ENCODE measurements at regions not wholly inside any gene's neighbourhood (a gene's known extent, or its start where the extent isn't known, plus 50 kb on each side); places are given as distances from the start of the nearest gene placed in this dataset.

GRCh38 chr4:186404562-186405134 is 138.7 kb downstream of the F11 start:
- Histone ChIP-seq H4K20me1 (replicated peaks; ENCODE audit: insufficient read depth) (no peaks in the 10 kb centered on the region), H3K4me3 (no peak overlapping the region), H2AFZ (peak overlapping the region; percentile 43; the same call in 1 of the 2 replicates), H3K9me2 (ENCODE audit: insufficient read depth) (peaks cover 9% of the 10 kb centered on the region; the same call in 1 of the 2 replicates), H3K4me2 (no peak overlapping the region), H3K79me2 (replicated peaks; ENCODE audit: insufficient read depth) (no peaks in the 10 kb centered on the region), H3K27ac (ENCODE audit: low read depth) (no peak overlapping the region), H3F3A (replicated peaks; ENCODE audit: low read depth) (no peaks in the 10 kb centered on the region), H3K4me1 (ENCODE audit: insufficient read depth) (no peaks in the 10 kb centered on the region), H3K36me3 (ENCODE audit: insufficient read depth) (no peaks in the 10 kb centered on the region), H3K27me3 (ENCODE audit: insufficient read depth) (no peaks in the 10 kb centered on the region)
- no peak overlapping the region for H3K27ac Mint-ChIP-seq
- DNase-seq (ENCODE audit: low spot score): no peak
- no peak overlapping the region for H3K4me3 Mint-ChIP-seq
- H3K9me3 Mint-ChIP-seq: peaks cover 8% of the 10 kb centered on the region
- peaks cover 8% of the 10 kb centered on the region; the same call in 2 of the 3 replicates for H3K36me3 Mint-ChIP-seq (ENCODE audit: low read depth)
- TF ChIP-seq EZH2phosphoT487 (IDR thresholded peaks at IDR 0.05; ENCODE audit: unreplicated experiment) (no peak), EZH2 (IDR thresholded peaks at IDR 0.05; ENCODE audit: low read depth, unreplicated experiment) (no peak), CREB1 (CRISPR knock-in tag; IDR thresholded peaks at IDR 0.05; ENCODE audit: low read depth) (no peak), POLR2AphosphoS5 (IDR thresholded peaks at IDR 0.05; ENCODE audit: low read depth) (no peak), ZNF114 (CRISPR knock-in tag; IDR thresholded peaks at IDR 0.05) (no peak), JUNB (IDR thresholded peaks at IDR 0.05; ENCODE audit: unreplicated experiment) (no peak)
- TF ChIP-seq, protein P1, sequence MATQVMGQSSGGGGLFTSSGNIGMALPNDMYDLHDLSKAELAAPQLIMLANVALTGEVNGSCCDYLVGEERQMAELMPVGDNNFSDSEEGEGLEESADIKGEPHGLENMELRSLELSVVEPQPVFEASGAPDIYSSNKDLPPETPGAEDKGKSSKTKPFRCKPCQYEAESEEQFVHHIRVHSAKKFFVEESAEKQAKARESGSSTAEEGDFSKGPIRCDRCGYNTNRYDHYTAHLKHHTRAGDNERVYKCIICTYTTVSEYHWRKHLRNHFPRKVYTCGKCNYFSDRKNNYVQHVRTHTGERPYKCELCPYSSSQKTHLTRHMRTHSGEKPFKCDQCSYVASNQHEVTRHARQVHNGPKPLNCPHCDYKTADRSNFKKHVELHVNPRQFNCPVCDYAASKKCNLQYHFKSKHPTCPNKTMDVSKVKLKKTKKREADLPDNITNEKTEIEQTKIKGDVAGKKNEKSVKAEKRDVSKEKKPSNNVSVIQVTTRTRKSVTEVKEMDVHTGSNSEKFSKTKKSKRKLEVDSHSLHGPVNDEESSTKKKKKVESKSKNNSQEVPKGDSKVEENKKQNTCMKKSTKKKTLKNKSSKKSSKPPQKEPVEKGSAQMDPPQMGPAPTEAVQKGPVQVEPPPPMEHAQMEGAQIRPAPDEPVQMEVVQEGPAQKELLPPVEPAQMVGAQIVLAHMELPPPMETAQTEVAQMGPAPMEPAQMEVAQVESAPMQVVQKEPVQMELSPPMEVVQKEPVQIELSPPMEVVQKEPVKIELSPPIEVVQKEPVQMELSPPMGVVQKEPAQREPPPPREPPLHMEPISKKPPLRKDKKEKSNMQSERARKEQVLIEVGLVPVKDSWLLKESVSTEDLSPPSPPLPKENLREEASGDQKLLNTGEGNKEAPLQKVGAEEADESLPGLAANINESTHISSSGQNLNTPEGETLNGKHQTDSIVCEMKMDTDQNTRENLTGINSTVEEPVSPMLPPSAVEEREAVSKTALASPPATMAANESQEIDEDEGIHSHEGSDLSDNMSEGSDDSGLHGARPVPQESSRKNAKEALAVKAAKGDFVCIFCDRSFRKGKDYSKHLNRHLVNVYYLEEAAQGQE (IDR thresholded peaks at IDR 0.05; ENCODE audit: unreplicated experiment): no peak
- TF ChIP-seq, protein P2, sequence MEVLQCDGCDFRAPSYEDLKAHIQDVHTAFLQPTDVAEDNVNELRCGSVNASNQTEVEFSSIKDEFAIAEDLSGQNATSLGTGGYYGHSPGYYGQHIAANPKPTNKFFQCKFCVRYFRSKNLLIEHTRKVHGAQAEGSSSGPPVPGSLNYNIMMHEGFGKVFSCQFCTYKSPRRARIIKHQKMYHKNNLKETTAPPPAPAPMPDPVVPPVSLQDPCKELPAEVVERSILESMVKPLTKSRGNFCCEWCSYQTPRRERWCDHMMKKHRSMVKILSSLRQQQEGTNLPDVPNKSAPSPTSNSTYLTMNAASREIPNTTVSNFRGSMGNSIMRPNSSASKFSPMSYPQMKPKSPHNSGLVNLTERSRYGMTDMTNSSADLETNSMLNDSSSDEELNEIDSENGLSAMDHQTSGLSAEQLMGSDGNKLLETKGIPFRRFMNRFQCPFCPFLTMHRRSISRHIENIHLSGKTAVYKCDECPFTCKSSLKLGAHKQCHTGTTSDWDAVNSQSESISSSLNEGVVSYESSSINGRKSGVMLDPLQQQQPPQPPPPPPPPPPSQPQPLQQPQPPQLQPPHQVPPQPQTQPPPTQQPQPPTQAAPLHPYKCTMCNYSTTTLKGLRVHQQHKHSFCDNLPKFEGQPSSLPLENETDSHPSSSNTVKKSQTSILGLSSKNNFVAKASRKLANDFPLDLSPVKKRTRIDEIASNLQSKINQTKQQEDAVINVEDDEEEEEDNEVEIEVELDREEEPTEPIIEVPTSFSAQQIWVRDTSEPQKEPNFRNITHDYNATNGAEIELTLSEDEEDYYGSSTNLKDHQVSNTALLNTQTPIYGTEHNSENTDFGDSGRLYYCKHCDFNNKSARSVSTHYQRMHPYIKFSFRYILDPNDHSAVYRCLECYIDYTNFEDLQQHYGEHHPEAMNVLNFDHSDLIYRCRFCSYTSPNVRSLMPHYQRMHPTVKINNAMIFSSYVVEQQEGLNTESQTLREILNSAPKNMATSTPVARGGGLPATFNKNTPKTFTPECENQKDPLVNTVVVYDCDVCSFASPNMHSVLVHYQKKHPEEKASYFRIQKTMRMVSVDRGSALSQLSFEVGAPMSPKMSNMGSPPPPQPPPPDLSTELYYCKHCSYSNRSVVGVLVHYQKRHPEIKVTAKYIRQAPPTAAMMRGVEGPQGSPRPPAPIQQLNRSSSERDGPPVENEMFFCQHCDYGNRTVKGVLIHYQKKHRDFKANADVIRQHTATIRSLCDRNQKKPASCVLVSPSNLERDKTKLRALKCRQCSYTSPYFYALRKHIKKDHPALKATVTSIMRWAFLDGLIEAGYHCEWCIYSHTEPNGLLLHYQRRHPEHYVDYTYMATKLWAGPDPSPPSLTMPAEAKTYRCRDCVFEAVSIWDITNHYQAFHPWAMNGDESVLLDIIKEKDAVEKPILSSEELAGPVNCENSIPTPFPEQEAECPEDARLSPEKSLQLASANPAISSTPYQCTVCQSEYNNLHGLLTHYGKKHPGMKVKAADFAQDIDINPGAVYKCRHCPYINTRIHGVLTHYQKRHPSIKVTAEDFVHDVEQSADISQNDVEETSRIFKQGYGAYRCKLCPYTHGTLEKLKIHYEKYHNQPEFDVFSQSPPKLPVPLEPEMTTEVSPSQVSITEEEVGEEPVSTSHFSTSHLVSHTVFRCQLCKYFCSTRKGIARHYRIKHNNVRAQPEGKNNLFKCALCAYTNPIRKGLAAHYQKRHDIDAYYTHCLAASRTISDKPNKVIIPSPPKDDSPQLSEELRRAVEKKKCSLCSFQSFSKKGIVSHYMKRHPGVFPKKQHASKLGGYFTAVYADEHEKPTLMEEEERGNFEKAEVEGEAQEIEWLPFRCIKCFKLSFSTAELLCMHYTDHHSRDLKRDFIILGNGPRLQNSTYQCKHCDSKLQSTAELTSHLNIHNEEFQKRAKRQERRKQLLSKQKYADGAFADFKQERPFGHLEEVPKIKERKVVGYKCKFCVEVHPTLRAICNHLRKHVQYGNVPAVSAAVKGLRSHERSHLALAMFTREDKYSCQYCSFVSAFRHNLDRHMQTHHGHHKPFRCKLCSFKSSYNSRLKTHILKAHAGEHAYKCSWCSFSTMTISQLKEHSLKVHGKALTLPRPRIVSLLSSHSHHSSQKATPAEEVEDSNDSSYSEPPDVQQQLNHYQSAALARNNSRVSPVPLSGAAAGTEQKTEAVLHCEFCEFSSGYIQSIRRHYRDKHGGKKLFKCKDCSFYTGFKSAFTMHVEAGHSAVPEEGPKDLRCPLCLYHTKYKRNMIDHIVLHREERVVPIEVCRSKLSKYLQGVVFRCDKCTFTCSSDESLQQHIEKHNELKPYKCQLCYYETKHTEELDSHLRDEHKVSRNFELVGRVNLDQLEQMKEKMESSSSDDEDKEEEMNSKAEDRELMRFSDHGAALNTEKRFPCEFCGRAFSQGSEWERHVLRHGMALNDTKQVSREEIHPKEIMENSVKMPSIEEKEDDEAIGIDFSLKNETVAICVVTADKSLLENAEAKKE (CRISPR knock-in tag; IDR thresholded peaks at IDR 0.05): no peak
- H3K4me1 Mint-ChIP-seq: no peaks in the 10 kb centered on the region; the same call in 2 of the 3 replicates
- ATAC-seq: no peak
- H3K27me3 Mint-ChIP-seq (ENCODE audit: insufficient read depth, low read depth, poor library complexity): peaks cover 13% of the 10 kb centered on the region

Data from GM23338 (cell line).